OCI-LY7 (cell line): ENCODE measurements at regions not wholly inside any gene's neighbourhood (a gene's known extent, or its start where the extent isn't known, plus 50 kb on each side); places are given as distances from the start of the nearest gene placed in this dataset.

ENCODE experiments used
- BruUV-seq: library from RNA; stranded (reverse); fragments of 400-500 nt; replicated peaks from 2 replicates; lab custom pipeline; 2021; lab: Mats Ljungman, UMichigan
- CTCF ChIA-PET: fragments of 300-600 bp; sonication (Branson Sonifier 250); formaldehyde crosslinking; loops from one replicate; lab custom pipeline; 2022; ENCODE audit warnings: antibody characterized with exemption; ENCODE audit not compliant: unreplicated experiment; lab: Charles Lee
- POLR2A ChIA-PET: fragments of 300-600 bp; sonication (Branson Sonifier 250); formaldehyde crosslinking; loops from one replicate; lab custom pipeline; 2022; ENCODE audit warnings: antibody characterized with exemption; lab: Charles Lee
- DNase-seq: peaks from one replicate; pipeline ENCODE4 v3.0.0-alpha.2; 2015; ENCODE audit warnings: low spot score
- H2AFZ ChIP-seq: fragments of 200-600 bp; sonication (generic), shearing (Covaris generic); 2 replicates; pipeline ENCODE4 v1.6.1; 2014; ENCODE audit warnings: mild to moderate bottlenecking, antibody characterized with exemption, low read length, moderate library complexity
- H3K27ac ChIP-seq: fragments of 200-600 bp; sonication (generic); 2 replicates; pipeline ENCODE4 v1.5.1; 2014; ENCODE audit warnings: mixed run types, low read depth, mild to moderate bottlenecking, moderate library complexity, low read length, inconsistent platforms; ENCODE audit not compliant: poor library complexity, severe bottlenecking
- H3K36me3 ChIP-seq: fragments of 200-600 bp; sonication (generic); 2 replicates; pipeline ENCODE4 v1.6.1; 2014; ENCODE audit warnings: mild to moderate bottlenecking, antibody characterized with exemption, low read length, moderate library complexity, mixed read lengths; ENCODE audit not compliant: insufficient read depth
- H3K4me1 ChIP-seq: fragments of 200-600 bp; sonication (generic); 2 replicates; pipeline ENCODE4 v1.5.1; 2014; ENCODE audit warnings: mild to moderate bottlenecking, low read length; ENCODE audit not compliant: insufficient read depth, poor library complexity, severe bottlenecking
- H3K4me2 ChIP-seq: fragments of 200-600 bp; sonication (generic); 2 replicates; pipeline ENCODE4 v1.6.1; 2014; ENCODE audit warnings: mild to moderate bottlenecking, low read length
- H3K4me3 ChIP-seq: fragments of 200-600 bp; sonication (generic); 2 replicates; pipeline ENCODE4 v1.5.1; 2014; ENCODE audit warnings: mild to moderate bottlenecking, low read depth, low read length; ENCODE audit not compliant: poor library complexity, severe bottlenecking
- H3K79me2 ChIP-seq: fragments of 200-600 bp; sonication (generic); 2 replicates; pipeline ENCODE4 v1.6.1; 2016; ENCODE audit warnings: low read depth, mild to moderate bottlenecking, low read length, moderate library complexity, mixed read lengths; ENCODE audit not compliant: insufficient read depth
- H3K9me2 ChIP-seq: fragments of 200-600 bp; sonication (generic); 2 replicates; pipeline ENCODE4 v1.6.1; 2016; ENCODE audit warnings: mild to moderate bottlenecking, low read length, mixed read lengths; ENCODE audit not compliant: insufficient read depth
- H3K9me3 ChIP-seq: fragments of 200-600 bp; sonication (generic); 2 replicates; pipeline ENCODE4 v1.6.1; 2014; ENCODE audit warnings: mild to moderate bottlenecking, mixed run types, low read length, mixed read lengths
- H4K20me1 ChIP-seq: fragments of 200-600 bp; sonication (generic); 2 replicates; pipeline ENCODE4 v1.6.1; 2014; ENCODE audit warnings: mild to moderate bottlenecking, antibody characterized with exemption, low read length, moderate library complexity, mixed read lengths; ENCODE audit not compliant: insufficient read depth
- EZH2phosphoT487 ChIP-seq: fragments of 200-600 bp; sonication (generic); IDR thresholded peaks from 2 replicates; pipeline ENCODE4 v1.6.1; 2018; ENCODE audit warnings: low read depth, borderline replicate concordance, mild to moderate bottlenecking, mixed run types, antibody characterized with exemption, low read length, moderate library complexity, mixed read lengths
- intact Hi-C: fragments of 100-400 bp; cut with micrococcal nuclease; formaldehyde crosslinking; loops from one replicate; pipeline ENCODE4 v1.10.0; 2022; ENCODE audit not compliant: unreplicated experiment
- TF ChIP-seq, protein P1 (sequence below): fragments of 200-600 bp; sonication (generic); conservative IDR thresholded peaks from 2 replicates; pipeline ENCODE4 v1.5.1; 2014; ENCODE audit warnings: mild to moderate bottlenecking, antibody characterized with exemption, low read length, moderate library complexity, mixed read lengths

DNA sequence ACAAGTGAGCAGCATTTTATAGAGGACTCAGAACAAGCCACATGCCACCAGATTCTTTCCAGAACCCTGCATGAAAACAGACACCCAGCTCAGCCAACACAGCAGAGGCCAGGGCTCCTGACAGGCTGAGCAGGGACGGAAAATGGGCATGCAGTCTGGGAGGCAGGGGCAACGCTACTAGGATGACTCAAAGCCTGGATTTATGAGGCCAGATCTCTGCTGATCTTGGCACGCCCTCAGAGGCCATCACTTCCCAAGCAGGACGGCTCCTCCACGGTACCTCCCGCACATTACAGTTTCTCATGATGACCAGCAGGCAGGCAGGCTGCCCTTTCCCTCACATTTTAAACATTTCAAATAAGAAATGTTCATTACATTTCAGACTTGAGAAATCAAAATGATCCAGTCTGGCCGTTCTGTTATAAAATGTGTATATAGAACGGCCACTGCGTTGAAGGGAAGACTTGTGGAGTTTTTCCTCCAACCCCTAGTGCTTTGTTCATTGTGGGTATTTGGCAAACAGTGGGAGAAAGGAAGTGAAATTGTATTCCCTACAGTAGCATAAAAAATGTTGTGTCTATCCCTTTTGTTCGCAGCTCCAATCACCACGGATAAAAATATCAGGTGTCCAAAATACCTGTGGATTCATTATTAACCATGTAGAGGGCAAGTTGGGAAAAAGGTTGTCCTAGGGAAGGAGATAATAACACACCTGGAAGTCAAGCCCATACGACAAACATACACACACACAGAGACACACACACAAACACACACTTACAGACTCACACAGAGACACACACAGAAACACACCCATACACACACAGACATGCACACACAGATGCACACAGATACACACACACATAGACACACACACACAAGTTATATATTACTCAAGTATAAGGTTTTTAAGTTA is 64.8 kb upstream of the ADAMTS18 start:
- ChIA-PET CTCF (no interaction called here), POLR2A (no interaction called here)
- no peaks in the 10 kb centered on the region for H3K36me3 ChIP-seq
- intact Hi-C loops: no loop called here
- H3K4me2 ChIP-seq: no peak overlapping the region
- no peaks in the 10 kb centered on the region for H3K4me1 ChIP-seq
- no peak for DNase-seq
- H3K9me3 ChIP-seq: no peaks in the 10 kb centered on the region
- BruUV-seq: no TSS peak
- H3K4me3 ChIP-seq: no peak overlapping the region
- TF ChIP-seq, protein P1, sequence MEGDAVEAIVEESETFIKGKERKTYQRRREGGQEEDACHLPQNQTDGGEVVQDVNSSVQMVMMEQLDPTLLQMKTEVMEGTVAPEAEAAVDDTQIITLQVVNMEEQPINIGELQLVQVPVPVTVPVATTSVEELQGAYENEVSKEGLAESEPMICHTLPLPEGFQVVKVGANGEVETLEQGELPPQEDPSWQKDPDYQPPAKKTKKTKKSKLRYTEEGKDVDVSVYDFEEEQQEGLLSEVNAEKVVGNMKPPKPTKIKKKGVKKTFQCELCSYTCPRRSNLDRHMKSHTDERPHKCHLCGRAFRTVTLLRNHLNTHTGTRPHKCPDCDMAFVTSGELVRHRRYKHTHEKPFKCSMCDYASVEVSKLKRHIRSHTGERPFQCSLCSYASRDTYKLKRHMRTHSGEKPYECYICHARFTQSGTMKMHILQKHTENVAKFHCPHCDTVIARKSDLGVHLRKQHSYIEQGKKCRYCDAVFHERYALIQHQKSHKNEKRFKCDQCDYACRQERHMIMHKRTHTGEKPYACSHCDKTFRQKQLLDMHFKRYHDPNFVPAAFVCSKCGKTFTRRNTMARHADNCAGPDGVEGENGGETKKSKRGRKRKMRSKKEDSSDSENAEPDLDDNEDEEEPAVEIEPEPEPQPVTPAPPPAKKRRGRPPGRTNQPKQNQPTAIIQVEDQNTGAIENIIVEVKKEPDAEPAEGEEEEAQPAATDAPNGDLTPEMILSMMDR: no peak
- no peak for TF ChIP-seq EZH2phosphoT487
- no peak overlapping the region for H2AFZ ChIP-seq
- H3K9me2 ChIP-seq: no peaks in the 10 kb centered on the region
- H4K20me1 ChIP-seq: no peaks in the 10 kb centered on the region
- H3K79me2 ChIP-seq: no peaks in the 10 kb centered on the region
- no peak overlapping the region for H3K27ac ChIP-seq

DNA sequence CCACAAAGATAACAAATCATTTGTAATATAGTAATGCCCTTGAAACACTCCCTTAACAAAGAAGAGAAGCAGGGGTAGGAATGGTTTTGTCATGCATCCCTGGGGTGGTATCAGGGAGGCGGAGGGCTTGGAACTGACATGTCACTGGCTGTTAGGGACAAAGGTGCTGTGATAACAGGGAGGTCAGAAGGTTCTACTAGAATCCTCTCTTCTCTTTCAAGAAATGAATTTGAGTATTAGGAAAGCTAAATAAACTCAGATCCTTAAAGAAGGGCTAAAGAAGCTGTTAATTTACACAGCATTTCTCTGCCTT is 65.4 kb upstream of the ADAMTS18 start:
- H3K4me1 ChIP-seq: no peaks in the 10 kb centered on the region
- H3K27ac ChIP-seq: no peak overlapping the region
- no peaks in the 10 kb centered on the region for H3K36me3 ChIP-seq
- H4K20me1 ChIP-seq: no peaks in the 10 kb centered on the region
- ChIA-PET CTCF (no interaction called here), POLR2A (no interaction called here)
- H3K4me2 ChIP-seq: no peak overlapping the region
- BruUV-seq: no TSS peak
- no peak for DNase-seq
- H3K4me3 ChIP-seq: no peak overlapping the region
- H2AFZ ChIP-seq: no peak overlapping the region
- intact Hi-C loops: no loop called here
- no peaks in the 10 kb centered on the region for H3K9me2 ChIP-seq
- TF ChIP-seq, protein P1: no peak
- no peak for TF ChIP-seq EZH2phosphoT487
- no peaks in the 10 kb centered on the region for H3K79me2 ChIP-seq
- H3K9me3 ChIP-seq: no peaks in the 10 kb centered on the region
